ENCODE measurements at regions not wholly inside any gene's neighbourhood (a gene's known extent, or its start where the extent isn't known, plus 50 kb on each side); places are given as distances from the start of the nearest gene placed in this dataset.

DNA sequence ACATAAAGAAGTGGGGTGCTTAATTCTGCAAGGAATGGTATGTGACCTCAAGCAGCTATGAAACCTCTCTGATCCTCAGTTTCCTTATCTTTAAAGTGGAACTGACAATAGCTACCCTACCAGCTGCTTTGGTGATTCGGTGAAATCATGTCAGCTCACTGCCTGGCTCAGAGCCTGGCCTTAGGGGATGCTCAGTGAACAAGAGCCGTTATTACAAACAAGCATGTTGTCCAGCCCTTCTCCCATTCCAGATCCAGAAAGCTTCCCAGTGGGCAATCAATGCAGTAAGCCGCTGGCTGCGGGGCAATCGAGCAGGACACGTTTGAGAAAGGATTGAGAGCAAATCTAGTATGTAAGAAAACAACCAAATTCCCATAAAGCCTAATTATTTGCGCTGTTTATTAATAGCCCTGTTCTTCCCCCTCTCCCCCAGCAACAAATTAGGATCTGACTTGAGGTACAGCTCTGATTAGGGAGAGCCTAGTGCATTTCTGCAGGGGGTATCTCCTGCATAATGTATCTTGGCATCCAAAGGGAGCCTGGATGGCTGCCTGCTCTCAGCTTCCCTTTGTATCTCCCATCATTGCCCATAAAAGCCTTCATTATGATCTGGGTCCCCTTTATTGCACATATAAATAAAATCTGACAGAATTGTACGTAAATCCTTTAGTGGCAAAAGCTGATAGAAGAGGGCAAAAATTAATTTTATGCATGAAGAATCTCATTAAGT is 371.4 kb downstream of the TMEM232 start:
- DNase-seq (ENCODE audit: low read depth in 2 of 2), result no peak

DNA sequence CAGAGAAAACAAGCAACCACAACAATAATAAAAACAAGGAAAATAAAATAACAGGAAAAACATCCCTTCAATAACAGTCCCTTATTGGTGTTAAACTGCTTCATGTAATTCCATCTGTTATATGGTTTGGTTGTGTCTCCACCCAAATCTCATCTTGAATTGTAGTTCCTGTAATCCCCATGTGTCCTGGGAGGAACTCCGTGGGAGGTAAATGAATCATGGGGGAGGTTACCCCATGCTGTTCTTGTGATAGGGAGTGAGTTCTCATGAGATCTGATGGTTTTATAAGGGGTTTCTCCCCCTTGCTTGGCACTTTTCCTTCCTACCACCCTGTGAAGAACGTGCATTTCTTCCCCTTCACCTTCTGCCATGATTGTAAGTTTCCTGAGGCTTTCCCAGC is 369.8 kb downstream of the TMEM232 start:
- DNase-seq (ENCODE audit: low read depth in 2 of 2), result peak in 1 of 2 experiments; percentile 57

DNA sequence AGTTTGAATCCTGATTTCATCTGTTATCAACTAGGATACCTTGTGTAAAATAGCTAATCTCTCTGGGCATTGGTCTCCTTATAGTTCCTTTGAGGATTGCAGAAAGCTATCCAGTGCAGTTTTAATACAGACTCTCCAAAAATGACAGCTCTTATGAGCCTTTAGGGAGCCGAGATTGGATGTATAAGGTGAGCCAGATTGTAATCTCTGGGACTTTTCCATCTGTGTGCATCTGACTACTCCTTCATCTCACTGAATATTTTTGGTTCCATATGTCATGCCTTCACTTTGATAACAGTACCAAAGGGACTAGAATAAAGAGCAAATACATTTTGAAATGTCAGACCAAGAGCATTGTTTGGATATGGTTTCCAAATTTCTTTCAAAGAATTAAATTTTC is 367.2 kb downstream of the TMEM232 start:
- no peak for DNase-seq (ENCODE audit: low read depth in 2 of 2)

DNA sequence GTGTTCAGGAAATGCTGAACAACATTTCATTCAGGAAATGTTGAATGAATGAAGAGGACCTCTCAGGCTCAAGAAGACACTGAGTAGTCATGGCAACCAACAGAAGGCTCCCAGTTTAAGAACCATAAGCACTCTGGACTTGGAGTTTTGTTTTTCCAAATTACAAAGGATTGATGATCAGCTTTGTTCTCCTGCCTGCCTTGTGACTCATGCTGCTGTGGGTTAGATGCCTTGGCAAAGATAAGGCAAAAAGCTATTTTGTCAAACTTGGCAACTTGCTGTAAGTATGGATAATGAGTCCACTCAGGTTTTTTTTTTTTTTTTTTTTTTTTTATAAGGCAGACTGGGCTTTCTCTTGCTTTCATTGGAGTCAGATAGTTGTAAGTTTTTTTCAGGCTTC is 365.0 kb downstream of the TMEM232 start:
- peak; percentile 68 to 72 for DNase-seq (ENCODE audit: low read depth in 2 of 2)

DNA sequence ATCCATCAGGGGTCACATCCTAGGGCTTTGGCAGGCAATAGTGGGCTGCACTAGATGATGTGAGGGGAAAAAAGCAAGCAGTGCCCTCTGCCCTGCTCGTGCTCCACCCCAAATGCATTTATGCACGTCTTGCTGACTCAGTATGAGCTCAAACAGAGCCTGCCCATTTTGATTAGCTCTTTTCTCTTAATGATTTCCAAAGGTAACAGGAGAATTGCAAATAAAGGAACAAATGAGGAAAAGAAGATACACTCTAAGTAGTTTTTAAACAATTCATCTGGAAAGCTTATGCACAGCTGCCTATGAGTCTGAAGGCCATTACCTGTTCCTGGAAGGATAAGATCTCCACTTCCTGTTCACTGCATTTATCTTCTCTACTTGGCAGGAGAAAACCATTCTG is 364.2 kb downstream of the TMEM232 start:
- DNase-seq (ENCODE audit: low read depth in 2 of 2), result no peak

DNA sequence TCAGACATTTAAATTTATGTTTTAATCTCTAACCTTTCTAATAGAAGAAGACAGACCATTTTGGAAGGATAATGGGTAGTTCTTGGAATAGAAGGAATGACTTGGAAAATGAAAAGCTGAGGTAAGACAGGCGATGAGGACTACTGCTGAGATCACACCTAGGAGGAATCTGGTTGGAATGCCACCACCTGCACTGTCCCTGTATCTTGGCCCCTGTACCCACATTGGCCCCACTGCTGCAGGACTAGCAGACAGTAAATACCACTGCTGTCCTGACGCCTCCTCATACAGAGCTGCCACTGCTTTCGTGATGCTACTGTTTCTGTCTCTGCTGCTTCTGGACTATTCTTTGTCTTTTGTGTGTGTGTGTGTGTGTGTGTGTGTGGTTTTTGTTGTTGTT is 359.8 kb downstream of the TMEM232 start:
- DNase-seq (ENCODE audit: low read depth in 2 of 2), result no peak
